Osteoblast (primary cell): ENCODE measurements at regions not wholly inside any gene's neighbourhood (a gene's known extent, or its start where the extent isn't known, plus 50 kb on each side); places are given as distances from the start of the nearest gene placed in this dataset.

ENCODE experiments used
- DNase-seq: peaks from one replicate; pipeline ENCODE4 v3.0.0; 2011; ENCODE audit warnings: low spot score, mixed read lengths; ENCODE audit not compliant: insufficient read length; ENCODE audit errors: missing footprints
- H2AFZ ChIP-seq: 2 replicates; pipeline ENCODE4 v1.6.0; 2011; ENCODE audit warnings: mild to moderate bottlenecking, low read length
- H3K27ac ChIP-seq: 2 replicates; pipeline ENCODE4 v1.5.1; 2011; ENCODE audit warnings: mild to moderate bottlenecking, low read depth, low read length, moderate library complexity
- H3K27me3 ChIP-seq: 2 replicates; pipeline ENCODE4 v1.6.0; 2012; ENCODE audit warnings: mild to moderate bottlenecking, control low read depth, inconsistent platforms, low read length, moderate library complexity; ENCODE audit not compliant: insufficient read depth
- H3K36me3 ChIP-seq: 2 replicates; pipeline ENCODE4 v1.5.1; 2011; ENCODE audit warnings: mild to moderate bottlenecking, low read length, control low read depth, moderate library complexity; ENCODE audit not compliant: insufficient read depth
- H3K4me1 ChIP-seq: 2 replicates; pipeline ENCODE4 v1.5.1; 2011; ENCODE audit warnings: mild to moderate bottlenecking, low read length, control low read depth, moderate library complexity; ENCODE audit not compliant: insufficient read depth
- H3K4me2 ChIP-seq: 2 replicates; pipeline ENCODE4 v1.6.0; 2011; ENCODE audit warnings: mild to moderate bottlenecking, low read length; ENCODE audit not compliant: insufficient read depth
- H3K4me3 ChIP-seq: fragments of 200-600 bp; sonication (generic); 3 replicates; pipeline ENCODE4 v1.5.1; 2012; ENCODE audit warnings: mild to moderate bottlenecking, low read length, inconsistent platforms; ENCODE audit not compliant: insufficient read depth
- H3K79me2 ChIP-seq: 2 replicates; pipeline ENCODE4 v1.6.0; 2012; ENCODE audit warnings: mild to moderate bottlenecking, low read length, control low read depth, inconsistent platforms; ENCODE audit not compliant: insufficient read depth
- H3K9me3 ChIP-seq: 2 replicates; pipeline ENCODE4 v1.5.1; 2011; ENCODE audit warnings: low read depth, low read length, control low read depth
- H4K20me1 ChIP-seq: 2 replicates; pipeline ENCODE4 v1.6.0; 2012; ENCODE audit warnings: mild to moderate bottlenecking, low read length, control low read depth; ENCODE audit not compliant: insufficient read depth
- CTCF ChIP-seq: IDR thresholded peaks from 2 replicates; pipeline ENCODE4 v1.5.1; 2011; ENCODE audit warnings: mild to moderate bottlenecking, low read depth, low read length, moderate library complexity; ENCODE audit errors: extremely low read depth

GRCh38 chr5:107149243-107150005, 521.3 kb downstream of the EFNA5 start:
- Histone ChIP-seq H3K79me2 (no peaks in the 10 kb centered on the region), H3K4me2 (no peak overlapping the region), H3K27me3 (no peaks in the 10 kb centered on the region), H3K4me3 (no peak overlapping the region), H3K36me3 (no peaks in the 10 kb centered on the region), H3K4me1 (no peaks in the 10 kb centered on the region), H2AFZ (no peak overlapping the region), H3K27ac (no peak overlapping the region), H3K9me3 (no peaks in the 10 kb centered on the region), H4K20me1 (no peaks in the 10 kb centered on the region)
- DNase-seq, result no peak
- TF ChIP-seq CTCF, result no peak

GRCh38 chr5:107147589-107147988, 523.1 kb downstream of the EFNA5 start:
- no peaks in the 10 kb centered on the region for H3K79me2 ChIP-seq
- H3K36me3 ChIP-seq, result no peaks in the 10 kb centered on the region
- H3K4me1 ChIP-seq, result no peaks in the 10 kb centered on the region
- H3K27me3 ChIP-seq, result no peaks in the 10 kb centered on the region
- H3K9me3 ChIP-seq, result no peaks in the 10 kb centered on the region
- no peak for DNase-seq
- no peak overlapping the region for H3K4me2 ChIP-seq
- H3K27ac ChIP-seq, result no peak overlapping the region
- H3K4me3 ChIP-seq, result no peak overlapping the region
- H2AFZ ChIP-seq, result no peak overlapping the region
- TF ChIP-seq CTCF, result no peak
- no peaks in the 10 kb centered on the region for H4K20me1 ChIP-seq

GRCh38 chr5:107146901-107147300, 523.8 kb downstream of the EFNA5 start:
- Histone ChIP-seq H3K27me3 (no peaks in the 10 kb centered on the region), H3K4me1 (no peaks in the 10 kb centered on the region), H3K36me3 (no peaks in the 10 kb centered on the region), H3K27ac (no peak overlapping the region), H4K20me1 (no peaks in the 10 kb centered on the region), H3K4me2 (no peak overlapping the region), H2AFZ (no peak overlapping the region), H3K9me3 (no peaks in the 10 kb centered on the region), H3K79me2 (no peaks in the 10 kb centered on the region), H3K4me3 (no peak overlapping the region)
- no peak for TF ChIP-seq CTCF
- DNase-seq, result no peak

GRCh38 chr5:107135391-107135790, 535.3 kb downstream of the EFNA5 start:
- no peak overlapping the region for H2AFZ ChIP-seq
- no peak for TF ChIP-seq CTCF
- H3K9me3 ChIP-seq, result no peaks in the 10 kb centered on the region
- H3K27me3 ChIP-seq, result no peaks in the 10 kb centered on the region
- no peak overlapping the region for H3K4me2 ChIP-seq
- no peaks in the 10 kb centered on the region for H4K20me1 ChIP-seq
- H3K36me3 ChIP-seq, result no peaks in the 10 kb centered on the region
- no peak overlapping the region for H3K27ac ChIP-seq
- no peaks in the 10 kb centered on the region for H3K4me1 ChIP-seq
- no peak for DNase-seq
- H3K79me2 ChIP-seq, result no peaks in the 10 kb centered on the region
- H3K4me3 ChIP-seq, result no peak overlapping the region
